HG03457 (cell line): ENCODE measurements at regions not wholly inside any gene's neighbourhood (a gene's known extent, or its start where the extent isn't known, plus 50 kb on each side); places are given as distances from the start of the nearest gene placed in this dataset.
"Not testable (repeated sequence)": the region's sequence is repeated elsewhere in the genome, so short reads cannot be mapped to it uniquely, and the experiment has no call there.

Experiments used
- ATAC-seq: cut with Tn5 transposase; IDR thresholded peaks from one replicate; pipeline ENCODE4 v1.9.1; 2021; ENCODE audit warnings: moderate number of reproducible peaks; ENCODE audit not compliant: unreplicated experiment

- no peak for ATAC-seq
Measured at GRCh38 chr4:181822005-181822375, 421.2 kb upstream of the TENM3 start.

- no peak for ATAC-seq
Measured at GRCh38 chr4:181823183-181823582, 420.0 kb upstream of the TENM3 start.

GRCh38 chr4:181823645-181824044 is 419.6 kb upstream of the TENM3 start:
- no peak for ATAC-seq

- ATAC-seq, result no peak
Measured at GRCh38 chr4:181825564-181825963, 417.6 kb upstream of the TENM3 start.

GRCh38 chr4:181827246-181827645 is 416.0 kb upstream of the TENM3 start:
- ATAC-seq, result no peak

- no peak for ATAC-seq
Measured at GRCh38 chr4:181830404-181831035, 412.7 kb upstream of the TENM3 start.

- ATAC-seq, result no peak
Measured at GRCh38 chr4:181834071-181834470, 409.1 kb upstream of the TENM3 start.

- no peak for ATAC-seq
Measured at GRCh38 chr4:181835348-181835747, 407.9 kb upstream of the TENM3 start.

GRCh38 chr4:181838253-181838652 is 404.9 kb upstream of the TENM3 start:
- no peak for ATAC-seq

GRCh38 chr4:181843797-181844196 is 399.4 kb upstream of the TENM3 start:
- not testable (repeated sequence) for ATAC-seq

GRCh38 chr4:181845617-181846016 is 397.6 kb upstream of the TENM3 start:
- ATAC-seq, result no peak

- ATAC-seq, result no peak
Measured at GRCh38 chr4:181846934-181847333, 396.3 kb upstream of the TENM3 start.

- no peak for ATAC-seq
Measured at GRCh38 chr4:181848357-181848756, 394.8 kb upstream of the TENM3 start.

GRCh38 chr4:181849472-181849871 is 393.7 kb upstream of the TENM3 start:
- ATAC-seq, result no peak

- ATAC-seq, result no peak
Measured at GRCh38 chr4:181853881-181854511, 389.2 kb upstream of the TENM3 start.

- no peak for ATAC-seq
Measured at GRCh38 chr4:181855307-181855706, 387.9 kb upstream of the TENM3 start.

GRCh38 chr4:181857471-181857870 is 385.7 kb upstream of the TENM3 start:
- not testable (repeated sequence) for ATAC-seq

- no peak for ATAC-seq
Measured at GRCh38 chr4:181858741-181859140, 384.5 kb upstream of the TENM3 start.

GRCh38 chr4:181859439-181859838 is 383.8 kb upstream of the TENM3 start:
- ATAC-seq, result no peak

GRCh38 chr4:181860157-181860556 is 383.0 kb upstream of the TENM3 start:
- ATAC-seq, result no peak

- ATAC-seq, result no peak
Measured at GRCh38 chr4:181860668-181861067, 382.5 kb upstream of the TENM3 start.

GRCh38 chr4:181863856-181864255 is 379.3 kb upstream of the TENM3 start:
- ATAC-seq, result no peak

GRCh38 chr4:181870326-181870725 is 372.9 kb upstream of the TENM3 start:
- no peak for ATAC-seq
